Posterior cingulate gyrus (tissue), 11 donors: ENCODE measurements at regions not wholly inside any gene's neighbourhood (a gene's known extent, or its start where the extent isn't known, plus 50 kb on each side); places are given as distances from the start of the nearest gene placed in this dataset.
"Not testable (repeated sequence)": the region's sequence is repeated elsewhere in the genome, so short reads cannot be mapped to it uniquely, and the experiment has no call there.

ENCODE experiments used
- DNase-seq, 10 donors: peaks; one replicate each; pipeline versions ENCODE4 v3.0.0 to v3.0.0-alpha.2; 2020 to 2021; ENCODE audit warnings: mixed read lengths in 3 of 10
- intact Hi-C: fragments of 100-400 bp; cut with DNase I; formaldehyde crosslinking; loops from one replicate; pipeline ENCODE4 v1.15.1; 2023

GRCh38 chr5:40453689-40454088 is 226.0 kb upstream of the PTGER4 start:
- peak in 1 of 10 donors; percentile 37 for DNase-seq
- intact Hi-C loops, result no loop called here

- no peak for DNase-seq
- intact Hi-C loops, result no loop called here
Observed at GRCh38 chr5:40452874-40453624, 226.7 kb upstream of the PTGER4 start.

GRCh38 chr5:40447438-40447837 is 232.3 kb upstream of the PTGER4 start:
- DNase-seq, result no peak
- intact Hi-C loops, result no loop called here

- no peak for DNase-seq
- intact Hi-C loops, result no loop called here
Observed at GRCh38 chr5:40446910-40447309, 232.8 kb upstream of the PTGER4 start.

- DNase-seq, result no peak
- intact Hi-C loops, result no loop called here
Observed at GRCh38 chr5:40442346-40442745, 237.4 kb upstream of the PTGER4 start.

GRCh38 chr5:40441733-40442132 is 238.0 kb upstream of the PTGER4 start:
- intact Hi-C loops, result no loop called here
- no peak for DNase-seq

- DNase-seq, result no peak
- intact Hi-C loops, result no loop called here
Observed at GRCh38 chr5:40440746-40441145, 239.0 kb upstream of the PTGER4 start.

GRCh38 chr5:40439103-40439502 is 240.6 kb upstream of the PTGER4 start:
- intact Hi-C loops, DNase-seq: not testable (repeated sequence)

GRCh38 chr5:40438646-40439045 is 241.1 kb upstream of the PTGER4 start:
- intact Hi-C loops, result not testable (repeated sequence)

GRCh38 chr5:40437452-40437861 is 242.3 kb upstream of the PTGER4 start:
- DNase-seq, result no peak
- intact Hi-C loops, result no loop called here

More at GRCh38 chr5:40438646-40439045, 241.1 kb upstream of the PTGER4 start:
- DNase-seq, result peak in 1 of 10 donors; percentile 40

GRCh38 chr5:40436535-40437237 is 243.0 kb upstream of the PTGER4 start:
- intact Hi-C loops, result no loop called here
- no peak for DNase-seq

- DNase-seq, intact Hi-C loops: not testable (repeated sequence)
Observed at GRCh38 chr5:40435706-40436105, 244.0 kb upstream of the PTGER4 start.

GRCh38 chr5:40432836-40433235 is 246.9 kb upstream of the PTGER4 start:
- DNase-seq, result no peak
- intact Hi-C loops, result no loop called here

GRCh38 chr5:40431734-40432133 is 248.0 kb upstream of the PTGER4 start:
- intact Hi-C loops, result no loop called here
- DNase-seq, result no peak

- intact Hi-C loops, result no loop called here
- DNase-seq, result no peak
Observed at GRCh38 chr5:40430101-40430710, 249.5 kb upstream of the PTGER4 start.

GRCh38 chr5:40429258-40430100 is 250.2 kb upstream of the PTGER4 start:
- no peak for DNase-seq
- intact Hi-C loops, result no loop called here

GRCh38 chr5:40428815-40429214 is 250.9 kb upstream of the PTGER4 start:
- DNase-seq, result no peak
- intact Hi-C loops, result no loop called here

- no peak for DNase-seq
- intact Hi-C loops, result no loop called here
Observed at GRCh38 chr5:40428126-40428525, 251.6 kb upstream of the PTGER4 start.

GRCh38 chr5:40417046-40417810 is 262.5 kb upstream of the PTGER4 start:
- intact Hi-C loops, DNase-seq: not testable (repeated sequence)

- intact Hi-C loops, result no loop called here
- no peak for DNase-seq
Observed at GRCh38 chr5:40416588-40416987, 263.1 kb upstream of the PTGER4 start.
